ENCODE measurements at regions not wholly inside any gene's neighbourhood (a gene's known extent, or its start where the extent isn't known, plus 50 kb on each side); places are given as distances from the start of the nearest gene placed in this dataset.

- Mint-ChIP-seq H3K4me3 (no peak overlapping the region), H3K36me3 (ENCODE audit: low read depth) (no peaks in the 10 kb centered on the region), H3K9me3 (peaks cover 2% of the 10 kb centered on the region), H3K27ac (ENCODE audit: unreplicated experiment) (no peak overlapping the region), H3K4me1 (peaks cover 23% of the 10 kb centered on the region), H3K27me3 (ENCODE audit: low read depth) (no peaks in the 10 kb centered on the region)
- no peak for TF ChIP-seq CTCF (conservative IDR thresholded peaks at IDR 0.05)
- DNase-seq (ENCODE audit: low read depth, low spot score): no peak
Observed at GRCh38 chr9:129270903-129271431, 92.9 kb upstream of the IER5L start.

GRCh38 chr9:129270205-129270604 lies 92.1 kb upstream of the IER5L start:
- Mint-ChIP-seq H3K4me1 (peaks cover 15% of the 10 kb centered on the region), H3K9me3 (peaks cover 2% of the 10 kb centered on the region), H3K27me3 (ENCODE audit: low read depth) (no peaks in the 10 kb centered on the region), H3K27ac (ENCODE audit: unreplicated experiment) (no peak overlapping the region), H3K36me3 (ENCODE audit: low read depth) (no peaks in the 10 kb centered on the region), H3K4me3 (no peak overlapping the region)
- TF ChIP-seq CTCF (conservative IDR thresholded peaks at IDR 0.05): no peak
- no peak for DNase-seq (ENCODE audit: low read depth, low spot score)

- no peak for TF ChIP-seq CTCF (conservative IDR thresholded peaks at IDR 0.05)
- Mint-ChIP-seq H3K27me3 (ENCODE audit: low read depth) (no peaks in the 10 kb centered on the region), H3K4me1 (peaks cover 12% of the 10 kb centered on the region), H3K4me3 (no peak overlapping the region), H3K27ac (ENCODE audit: unreplicated experiment) (peak overlapping the region; percentile 12), H3K9me3 (peaks cover 2% of the 10 kb centered on the region), H3K36me3 (ENCODE audit: low read depth) (no peaks in the 10 kb centered on the region)
- DNase-seq (ENCODE audit: low read depth, low spot score): no peak
Observed at GRCh38 chr9:129267141-129267540, 89.1 kb upstream of the IER5L start.

GRCh38 chr9:129266536-129266935 lies 88.5 kb upstream of the IER5L start:
- H3K36me3 Mint-ChIP-seq (ENCODE audit: low read depth): no peaks in the 10 kb centered on the region
- H3K4me1 Mint-ChIP-seq: peaks cover 18% of the 10 kb centered on the region
- no peak for TF ChIP-seq CTCF (conservative IDR thresholded peaks at IDR 0.05)
- H3K9me3 Mint-ChIP-seq: peaks cover 2% of the 10 kb centered on the region
- no peak for DNase-seq (ENCODE audit: low read depth, low spot score)
- no peak overlapping the region for H3K27ac Mint-ChIP-seq (ENCODE audit: unreplicated experiment)
- no peaks in the 10 kb centered on the region for H3K27me3 Mint-ChIP-seq (ENCODE audit: low read depth)
- H3K4me3 Mint-ChIP-seq: no peak overlapping the region

GRCh38 chr9:129264388-129264787 lies 86.3 kb upstream of the IER5L start:
- Mint-ChIP-seq H3K27ac (ENCODE audit: unreplicated experiment) (no peak overlapping the region), H3K36me3 (ENCODE audit: low read depth) (no peaks in the 10 kb centered on the region), H3K9me3 (peaks cover 2% of the 10 kb centered on the region), H3K4me1 (peaks cover 28% of the 10 kb centered on the region), H3K4me3 (no peak overlapping the region), H3K27me3 (ENCODE audit: low read depth) (peaks cover 4% of the 10 kb centered on the region)
- TF ChIP-seq CTCF (conservative IDR thresholded peaks at IDR 0.05): no peak
- DNase-seq (ENCODE audit: low read depth, low spot score): no peak

- peaks cover 8% of the 10 kb centered on the region for H3K27me3 Mint-ChIP-seq (ENCODE audit: low read depth)
- peaks cover 32% of the 10 kb centered on the region for H3K4me1 Mint-ChIP-seq
- no peak overlapping the region for H3K4me3 Mint-ChIP-seq
- no peaks in the 10 kb centered on the region for H3K36me3 Mint-ChIP-seq (ENCODE audit: low read depth)
- H3K9me3 Mint-ChIP-seq: peaks cover 2% of the 10 kb centered on the region
- DNase-seq (ENCODE audit: low read depth, low spot score): no peak
- TF ChIP-seq CTCF (conservative IDR thresholded peaks at IDR 0.05): no peak
- no peak overlapping the region for H3K27ac Mint-ChIP-seq (ENCODE audit: unreplicated experiment)
Observed at GRCh38 chr9:129263836-129264235, 85.8 kb upstream of the IER5L start.
